GM12878 (cell line): ENCODE measurements at regions not wholly inside any gene's neighbourhood (a gene's known extent, or its start where the extent isn't known, plus 50 kb on each side); places are given as distances from the start of the nearest gene placed in this dataset.

Source experiments
- ATAC-seq: fragments of 200-7000 bp; cut with Tn5 transposase; 3 replicates; pipeline ENCODE4 v1.9.1; 2020; ENCODE audit warnings: mild to moderate bottlenecking, moderate library complexity
- BruUV-seq: library from RNA; stranded (reverse); fragments of 400-500 nt; replicated peaks from 2 replicates; lab custom pipeline; 2021; lab: Mats Ljungman, UMichigan
- CTCF ChIA-PET: fragments of 300-600 bp; sonication (Branson Sonifier 250); formaldehyde crosslinking; extraction: SDS; loops from one replicate; lab custom pipeline; 2021; ENCODE audit warnings: inconsistent platforms; lab: Yijun Ruan, JAX
- POLR2A ChIA-PET: fragments of 350-600 bp; formaldehyde crosslinking; extraction: SDS; loops from one replicate; lab custom pipeline; 2021; ENCODE audit warnings: inconsistent platforms; lab: Charles Lee
- RAD21 ChIA-PET: fragments of 300-600 bp; sonication (Branson Sonifier 250); formaldehyde crosslinking; loops from one replicate; lab custom pipeline; 2023; ENCODE audit warnings: antibody characterized with exemption; ENCODE audit not compliant: unreplicated experiment; lab: Charles Lee
- SMC1A ChIA-PET: fragments of 300-600 bp; sonication (Branson Sonifier 250); formaldehyde crosslinking; loops from one replicate; lab custom pipeline; 2023; ENCODE audit not compliant: unreplicated experiment, uncharacterized antibody; lab: Charles Lee
- DNase-seq: peaks from one replicate; pipeline ENCODE4 v3.0.0-alpha.2; 2011; ENCODE audit warnings: low read depth, low spot score
- FAIRE-seq: peaks from 3 replicates; lab custom pipeline; 2011; peaks lifted over from hg19 to GRCh38; lab: Jason Lieb, UNC
- H2AFZ ChIP-seq: 2 replicates; pipeline ENCODE4 v1.6.0; 2011; ENCODE audit warnings: low read depth, low read length, control low read depth; ENCODE audit not compliant: control insufficient read depth
- H3K27ac ChIP-seq: 2 replicates; pipeline ENCODE4 v1.5.1; 2011; ENCODE audit warnings: control low read depth; ENCODE audit not compliant: control insufficient read depth, insufficient read depth
- H3K27me3 ChIP-seq, 2 experiments: replicated peaks in 1 of 2; 2 replicates each; pipeline versions ENCODE4 v1.6.0 to v1.6.1; 2011; ENCODE audit warnings: low read length in 1 of 2; ENCODE audit not compliant: control insufficient read depth in 2 of 2, insufficient read depth in 2 of 2
- H3K36me3 ChIP-seq, 2 experiments: 2 replicates each; pipeline ENCODE4 v1.5.1; 2011; ENCODE audit warnings: low read length in 1 of 2; ENCODE audit not compliant: control insufficient read depth in 2 of 2, insufficient read depth in 2 of 2
- H3K4me1 ChIP-seq: 2 replicates; pipeline ENCODE4 v1.6.1; 2011; ENCODE audit warnings: mild to moderate bottlenecking, low read length, moderate library complexity, mixed read lengths; ENCODE audit not compliant: control insufficient read depth, insufficient read depth
- H3K4me2 ChIP-seq: 2 replicates; pipeline ENCODE4 v1.6.0; 2011; ENCODE audit warnings: control low read depth; ENCODE audit not compliant: control insufficient read depth, insufficient read depth
- H3K4me3 ChIP-seq: fragments of 200-600 bp; sonication (generic); 2 replicates; pipeline ENCODE4 v1.5.1; 2016
- H3K79me2 ChIP-seq: 2 replicates; pipeline ENCODE4 v1.6.0; 2011; ENCODE audit warnings: low read length; ENCODE audit not compliant: control insufficient read depth, insufficient read depth
- H3K9ac ChIP-seq: 2 replicates; pipeline ENCODE4 v1.8.0; 2011; ENCODE audit warnings: low read length, control low read depth, mixed read lengths; ENCODE audit not compliant: control insufficient read depth, insufficient read depth
- H3K9me3 ChIP-seq: replicated peaks from 3 replicates; pipeline ENCODE4 v1.5.1; 2011; ENCODE audit warnings: mild to moderate bottlenecking, low read length; ENCODE audit not compliant: control insufficient read depth, insufficient read depth
- H4K20me1 ChIP-seq: 2 replicates; pipeline ENCODE4 v1.6.0; 2011; ENCODE audit not compliant: control insufficient read depth, insufficient read depth
- BMI1 ChIP-seq: fragments of 450-650 bp; IDR thresholded peaks from 2 replicates; pipeline ENCODE4 v1.6.1; 2016; ENCODE audit warnings: mild to moderate bottlenecking, moderate library complexity, borderline replicate concordance
- CREM ChIP-seq: IDR thresholded peaks from 2 replicates; pipeline ENCODE4 v1.6.1; 2014; ENCODE audit warnings: antibody characterized with exemption, low read depth
- GATAD2B ChIP-seq: fragments of 450-650 bp; conservative IDR thresholded peaks from 2 replicates; pipeline ENCODE4 v1.6.1; 2017; ENCODE audit warnings: low read depth, mild to moderate bottlenecking, moderate library complexity
- HCFC1 ChIP-seq: fragments of 150-350 bp; IDR thresholded peaks from 2 replicates; pipeline ENCODE4 v1.6.1; 2014; ENCODE audit warnings: low read length
- KAT2A ChIP-seq: conservative IDR thresholded peaks from 2 replicates; pipeline ENCODE4 v1.6.1; 2011; ENCODE audit warnings: low read depth, low read length; ENCODE audit not compliant: control insufficient read depth
- KDM1A ChIP-seq: fragments of 200-600 bp; sonication (generic); IDR thresholded peaks from 2 replicates; pipeline ENCODE4 v1.6.1; 2016; ENCODE audit warnings: borderline replicate concordance
- MEF2B ChIP-seq: fragments of 450-650 bp; IDR thresholded peaks from 2 replicates; pipeline ENCODE4 v1.6.1; 2018; ENCODE audit warnings: mild to moderate bottlenecking, moderate library complexity; ENCODE audit not compliant: partially characterized antibody, poor library complexity, severe bottlenecking
- NFYA ChIP-seq: IDR thresholded peaks from 2 replicates; pipeline ENCODE4 v1.6.1; 2011; ENCODE audit warnings: low read depth, mild to moderate bottlenecking, low read length, improper control_type of control experiment, borderline replicate concordance
- NR2C2 ChIP-seq: IDR thresholded peaks from 2 replicates; pipeline ENCODE4 v1.6.1; 2011; ENCODE audit warnings: borderline replicate concordance, low read depth; ENCODE audit not compliant: control insufficient read depth, insufficient read length
- POLR2A ChIP-seq: IDR thresholded peaks from 2 replicates; pipeline ENCODE4 v1.6.1; 2011; ENCODE audit warnings: low read depth, mild to moderate bottlenecking, low read length
- RBBP5 ChIP-seq: fragments of 200-600 bp; sonication (generic); conservative IDR thresholded peaks from 2 replicates; pipeline ENCODE4 v1.6.1; 2016
- SREBF1 ChIP-seq: IDR thresholded peaks from 2 replicates; pipeline ENCODE4 v1.6.1; 2012; ENCODE audit warnings: mild to moderate bottlenecking, low read length
- WGBS: methylation state at CpG from one replicate; pipeline ENCODE4 v1.1.6; 2016; ENCODE audit warnings: low lambda C conversion rate; ENCODE audit not compliant: insufficient replicate concordance, insufficient coverage; ENCODE audit errors: missing lambda C conversion rate; 5-methylcytosine and 5-hydroxymethylcytosine counted together
- in situ Hi-C: fragments of 300-500 bp; cut with MboI; formaldehyde crosslinking; loops from 9 replicates; pipeline ENCODE4 v1.14.3; 2018; ENCODE audit warnings: mixed read lengths
- intact Hi-C: fragments of 100-400 bp; cut with micrococcal nuclease; formaldehyde crosslinking; loops from one replicate; pipeline ENCODE4 v1.14.2; 2022; ENCODE audit not compliant: unreplicated experiment
- TF ChIP-seq, protein P1 (sequence below): fragments of 450-650 bp; IDR thresholded peaks from 2 replicates; pipeline ENCODE4 v1.6.1; 2017; ENCODE audit warnings: antibody characterized with exemption, mild to moderate bottlenecking, moderate library complexity
- TF ChIP-seq, protein P2 (sequence below): IDR thresholded peaks from 2 replicates; pipeline ENCODE4 v1.6.1; 2011; ENCODE audit warnings: borderline replicate concordance, low read depth, mild to moderate bottlenecking, moderate library complexity, mixed read lengths, low read length; ENCODE audit not compliant: insufficient read depth; ENCODE audit errors: extremely low read length

DNA sequence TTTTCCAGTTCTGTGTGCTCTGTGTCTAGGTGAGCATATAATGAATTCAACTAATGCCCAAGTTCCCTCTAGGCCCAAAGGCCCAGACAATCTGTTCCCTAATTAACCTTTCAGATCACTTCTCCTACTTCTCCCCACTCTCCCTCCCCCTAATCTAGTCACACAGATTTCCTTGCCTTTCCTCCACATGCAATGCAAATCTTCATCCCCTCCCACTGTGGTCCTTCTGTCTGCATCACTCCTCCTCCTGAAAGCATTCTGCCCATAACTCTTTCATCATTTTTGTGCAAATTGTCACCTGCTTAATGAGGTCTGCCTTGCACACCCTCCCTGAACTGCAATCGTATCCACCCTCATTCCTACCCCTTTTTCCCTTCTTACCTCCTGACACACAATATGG lies 346.6 kb downstream of the FBXO8 start (continued):
- TF ChIP-seq, protein P1, sequence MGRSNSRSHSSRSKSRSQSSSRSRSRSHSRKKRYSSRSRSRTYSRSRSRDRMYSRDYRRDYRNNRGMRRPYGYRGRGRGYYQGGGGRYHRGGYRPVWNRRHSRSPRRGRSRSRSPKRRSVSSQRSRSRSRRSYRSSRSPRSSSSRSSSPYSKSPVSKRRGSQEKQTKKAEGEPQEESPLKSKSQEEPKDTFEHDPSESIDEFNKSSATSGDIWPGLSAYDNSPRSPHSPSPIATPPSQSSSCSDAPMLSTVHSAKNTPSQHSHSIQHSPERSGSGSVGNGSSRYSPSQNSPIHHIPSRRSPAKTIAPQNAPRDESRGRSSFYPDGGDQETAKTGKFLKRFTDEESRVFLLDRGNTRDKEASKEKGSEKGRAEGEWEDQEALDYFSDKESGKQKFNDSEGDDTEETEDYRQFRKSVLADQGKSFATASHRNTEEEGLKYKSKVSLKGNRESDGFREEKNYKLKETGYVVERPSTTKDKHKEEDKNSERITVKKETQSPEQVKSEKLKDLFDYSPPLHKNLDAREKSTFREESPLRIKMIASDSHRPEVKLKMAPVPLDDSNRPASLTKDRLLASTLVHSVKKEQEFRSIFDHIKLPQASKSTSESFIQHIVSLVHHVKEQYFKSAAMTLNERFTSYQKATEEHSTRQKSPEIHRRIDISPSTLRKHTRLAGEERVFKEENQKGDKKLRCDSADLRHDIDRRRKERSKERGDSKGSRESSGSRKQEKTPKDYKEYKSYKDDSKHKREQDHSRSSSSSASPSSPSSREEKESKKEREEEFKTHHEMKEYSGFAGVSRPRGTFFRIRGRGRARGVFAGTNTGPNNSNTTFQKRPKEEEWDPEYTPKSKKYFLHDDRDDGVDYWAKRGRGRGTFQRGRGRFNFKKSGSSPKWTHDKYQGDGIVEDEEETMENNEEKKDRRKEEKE: no peak
- no peak for TF ChIP-seq GATAD2B

DNA sequence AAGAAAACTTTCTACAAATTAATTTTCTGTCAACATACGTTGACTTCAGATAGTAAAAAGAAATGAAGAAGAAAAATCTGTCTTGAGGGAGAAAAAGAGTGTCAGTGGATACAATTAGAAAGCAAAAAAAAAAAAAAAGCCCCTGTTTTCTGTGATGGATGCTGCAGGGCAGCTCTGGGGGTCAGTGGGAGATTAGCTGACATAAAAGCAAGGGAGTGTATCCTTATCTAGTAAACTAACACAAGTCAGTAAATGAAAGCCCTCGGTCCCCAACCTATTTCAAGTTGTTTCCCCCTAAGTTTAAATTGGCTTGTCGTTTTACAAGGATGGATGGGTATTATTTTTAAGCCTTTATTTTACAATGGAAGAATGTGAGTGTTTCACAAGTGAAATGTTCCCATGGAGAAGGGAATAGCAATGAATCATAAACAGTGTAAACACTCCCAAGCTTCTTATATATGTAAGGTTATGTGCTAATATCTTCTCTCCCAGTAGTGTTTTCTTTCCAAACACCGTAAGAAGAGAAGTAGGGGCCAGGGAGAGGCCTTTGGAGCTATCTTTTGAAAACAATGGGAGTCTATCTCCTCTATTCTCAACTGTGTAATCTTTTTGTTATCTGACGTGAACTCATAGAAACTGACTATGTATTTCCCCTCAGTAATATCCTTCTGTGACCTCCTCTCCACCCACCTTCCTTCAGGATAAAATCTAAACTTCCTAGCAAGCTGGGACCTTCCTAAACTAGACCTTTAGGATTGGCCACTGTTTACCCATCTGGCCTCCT lies 347.7 kb downstream of the FBXO8 start:
- Histone ChIP-seq H3K79me2 (no peaks in the 10 kb centered on the region), H3K4me1 (no peaks in the 10 kb centered on the region), H3K4me3 (no peak overlapping the region), H3K27me3 (no peaks in the 10 kb centered on the region), H3K9ac (no peak overlapping the region), H4K20me1 (no peaks in the 10 kb centered on the region), H3K36me3 (no peaks in the 10 kb centered on the region), H3K4me2 (no peak overlapping the region), H3K9me3 (no peaks in the 10 kb centered on the region), H3K27ac (no peak overlapping the region), H2AFZ (no peak overlapping the region)
- BruUV-seq: no TSS peak
- no peak for DNase-seq
- intact Hi-C loops (no loop called here), in situ Hi-C loops (no loop called here)
- ChIA-PET RAD21 (no interaction called here), SMC1A (no interaction called here), POLR2A (no interaction called here), CTCF (no interaction called here)
- WGBS: 3% methylated on average over 5 of the region's 5 CpGs
- TF ChIP-seq, protein P2, sequence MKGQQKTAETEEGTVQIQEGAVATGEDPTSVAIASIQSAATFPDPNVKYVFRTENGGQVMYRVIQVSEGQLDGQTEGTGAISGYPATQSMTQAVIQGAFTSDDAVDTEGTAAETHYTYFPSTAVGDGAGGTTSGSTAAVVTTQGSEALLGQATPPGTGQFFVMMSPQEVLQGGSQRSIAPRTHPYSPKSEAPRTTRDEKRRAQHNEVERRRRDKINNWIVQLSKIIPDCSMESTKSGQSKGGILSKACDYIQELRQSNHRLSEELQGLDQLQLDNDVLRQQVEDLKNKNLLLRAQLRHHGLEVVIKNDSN: no peak
- TF ChIP-seq BMI1 (no peak), HCFC1 (no peak), NR2C2 (no peak), CREM (no peak), RBBP5 (no peak), MEF2B (no peak), POLR2A (no peak), KAT2A (no peak), SREBF1 (no peak), KDM1A (no peak), NFYA (no peak)
- TF ChIP-seq, protein P1: no peak
- no peak for ATAC-seq
- no peak for FAIRE-seq
